ENCODE measurements at regions not wholly inside any gene's neighbourhood (a gene's known extent, or its start where the extent isn't known, plus 50 kb on each side); places are given as distances from the start of the nearest gene placed in this dataset.
"Not testable (repeated sequence)": the region's sequence is repeated elsewhere in the genome, so short reads cannot be mapped to it uniquely, and the experiment has no call there.

DNA sequence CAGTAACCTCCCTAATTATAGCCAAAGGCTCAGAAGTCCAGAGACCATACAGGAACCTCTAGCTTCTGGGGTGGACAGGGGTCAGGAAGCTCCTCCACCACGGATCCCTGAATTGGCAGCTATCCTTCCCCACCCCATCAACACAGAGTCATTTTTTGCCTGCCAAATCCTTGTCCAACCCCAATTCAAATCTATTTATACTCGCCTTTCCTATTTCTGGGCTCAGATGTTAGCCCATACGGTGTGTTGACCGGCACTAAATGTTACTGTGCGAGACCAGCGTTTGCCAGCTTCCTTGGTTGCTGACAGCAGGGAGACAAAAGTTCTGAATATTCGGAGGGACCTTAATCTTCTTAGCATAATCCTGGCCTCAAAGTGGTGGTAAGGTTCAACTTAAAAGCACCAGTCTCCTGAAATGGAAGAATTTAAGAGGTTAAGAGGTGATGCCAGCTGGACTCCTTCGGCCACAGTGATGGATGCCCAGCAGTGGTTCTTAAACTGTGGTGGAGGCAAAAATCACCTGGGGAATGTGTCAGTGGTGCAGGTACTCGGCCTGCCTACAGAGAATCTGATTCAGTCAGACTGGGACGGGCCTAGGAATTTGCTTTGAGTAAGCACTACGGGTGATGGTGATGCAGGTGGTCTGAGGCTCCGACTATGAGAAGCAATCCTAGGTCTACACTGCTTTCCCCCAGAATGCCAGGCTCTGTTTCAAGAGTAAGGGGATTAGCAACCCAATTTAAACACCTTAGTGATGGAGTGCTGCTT, 204.8 kb upstream of the MEF2C start:
- no peak for DNase-seq

DNA sequence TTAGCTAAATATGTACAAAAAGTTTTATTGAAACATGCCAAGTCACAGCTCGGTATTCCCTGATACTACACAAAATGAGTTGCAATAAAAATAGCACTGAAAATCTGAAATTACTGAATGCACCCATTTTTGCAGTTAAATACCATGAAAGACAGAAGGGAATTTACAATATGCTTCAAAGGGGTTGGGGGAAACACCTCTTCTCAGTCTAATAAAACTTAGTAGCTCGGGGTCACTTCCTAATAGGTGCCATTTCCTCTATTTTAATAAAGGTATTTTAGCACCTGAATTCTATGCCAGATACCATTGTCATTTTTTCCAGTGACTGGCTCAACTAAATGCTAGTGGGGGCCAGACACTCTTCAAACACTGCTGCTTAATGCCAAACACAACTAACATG, 204.1 kb upstream of the MEF2C start:
- no peak for DNase-seq

DNA sequence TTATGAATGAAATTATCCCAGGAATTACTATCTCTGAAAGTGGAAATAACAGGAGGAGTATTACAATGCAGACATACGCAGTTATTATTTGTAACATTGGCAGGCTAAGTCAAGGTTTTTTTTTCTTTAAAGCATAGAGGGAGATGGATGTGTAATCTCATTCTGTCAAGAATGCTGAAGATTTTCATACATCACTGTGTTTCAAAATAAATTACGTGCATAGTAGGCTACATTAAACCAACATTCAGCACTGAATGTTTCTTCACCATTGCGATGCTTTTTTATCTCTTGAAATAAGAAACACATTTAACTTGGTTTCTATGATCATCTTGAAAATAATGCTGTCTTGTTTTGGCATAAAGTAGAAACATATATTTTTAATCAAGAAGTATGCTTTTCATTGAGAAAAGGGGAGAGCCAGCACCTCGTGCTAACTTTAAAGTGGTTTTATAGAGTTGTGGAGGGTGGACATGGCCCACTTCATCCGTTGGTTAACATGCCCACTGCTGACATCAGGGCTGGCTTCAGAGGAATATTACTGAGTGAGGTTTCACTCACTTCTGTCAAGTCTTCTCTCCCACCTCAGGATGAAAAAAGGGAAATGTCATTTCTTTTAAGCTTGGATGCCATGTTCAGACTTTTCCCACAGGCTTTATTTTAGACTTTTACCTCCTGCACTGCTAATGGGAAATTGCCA, 203.6 kb upstream of the MEF2C start:
- DNase-seq = no peak

DNA sequence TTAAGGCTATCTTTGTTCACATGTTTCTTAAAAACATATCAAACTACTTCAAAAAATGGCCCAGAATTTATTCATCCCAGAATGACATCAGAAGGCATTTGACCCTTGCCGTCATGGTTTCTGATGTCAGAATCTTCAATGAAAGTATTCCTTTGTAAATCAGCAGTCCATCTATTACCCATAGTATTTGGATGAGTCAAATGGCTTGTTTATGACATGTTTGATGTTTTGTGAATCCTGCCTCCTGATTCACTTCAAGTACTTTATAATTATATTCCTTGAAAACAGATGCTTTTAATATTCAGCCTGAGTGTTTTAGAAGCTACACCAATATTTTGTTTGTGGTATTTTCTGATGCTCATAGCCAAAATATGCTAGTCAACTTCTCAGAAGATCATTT, 200.8 kb upstream of the MEF2C start:
- no peak for DNase-seq

DNA sequence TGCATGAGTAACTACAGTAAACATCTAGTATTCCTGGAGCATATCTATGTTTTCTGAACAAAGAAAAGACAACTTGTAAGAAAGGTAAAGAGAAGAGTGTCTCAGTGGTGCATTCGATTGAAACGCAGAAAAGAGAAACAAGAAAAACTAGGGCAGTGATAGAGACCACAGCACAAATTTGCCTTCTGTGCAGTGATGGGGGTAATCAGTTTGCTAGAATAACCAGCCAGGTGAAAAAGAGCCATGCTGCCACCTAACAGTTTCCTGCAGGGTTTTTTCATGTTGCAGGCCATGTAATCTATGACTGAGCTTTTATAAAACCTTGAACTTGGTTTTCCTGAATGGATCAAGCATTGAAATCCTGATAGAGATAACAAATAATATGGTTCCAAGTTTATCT, 198.4 kb upstream of the MEF2C start:
- DNase-seq = no peak

DNA sequence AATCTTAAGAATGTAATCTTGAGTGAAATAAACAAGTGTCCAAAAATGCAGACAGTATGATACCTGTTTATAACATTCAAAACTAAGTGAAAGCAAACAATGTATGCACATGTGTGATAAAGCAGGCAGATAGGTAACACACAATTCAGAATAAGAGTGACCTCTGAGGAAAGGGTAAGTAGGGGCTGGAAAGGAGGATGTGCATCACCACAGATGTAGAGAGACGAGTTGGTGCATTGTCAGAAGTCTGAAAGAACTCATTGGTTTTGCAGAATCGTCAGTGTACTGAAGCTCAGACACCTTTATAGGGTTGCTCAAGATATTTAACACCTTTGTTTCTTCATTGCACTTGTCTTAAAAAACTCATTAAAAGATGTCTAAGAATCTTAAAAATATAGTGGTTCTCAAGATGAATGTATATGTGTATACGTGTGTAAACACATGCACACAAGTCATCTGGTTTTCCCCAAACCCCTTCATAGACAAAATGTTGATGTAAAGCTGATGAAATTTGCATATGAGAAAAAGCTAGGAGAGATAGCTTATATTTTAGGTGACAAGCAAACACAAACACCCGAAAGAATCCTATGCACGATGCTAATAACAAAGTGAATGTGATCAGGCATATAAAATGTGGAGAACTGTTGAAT, 197.6 kb upstream of the MEF2C start:
- no peak for DNase-seq

DNA sequence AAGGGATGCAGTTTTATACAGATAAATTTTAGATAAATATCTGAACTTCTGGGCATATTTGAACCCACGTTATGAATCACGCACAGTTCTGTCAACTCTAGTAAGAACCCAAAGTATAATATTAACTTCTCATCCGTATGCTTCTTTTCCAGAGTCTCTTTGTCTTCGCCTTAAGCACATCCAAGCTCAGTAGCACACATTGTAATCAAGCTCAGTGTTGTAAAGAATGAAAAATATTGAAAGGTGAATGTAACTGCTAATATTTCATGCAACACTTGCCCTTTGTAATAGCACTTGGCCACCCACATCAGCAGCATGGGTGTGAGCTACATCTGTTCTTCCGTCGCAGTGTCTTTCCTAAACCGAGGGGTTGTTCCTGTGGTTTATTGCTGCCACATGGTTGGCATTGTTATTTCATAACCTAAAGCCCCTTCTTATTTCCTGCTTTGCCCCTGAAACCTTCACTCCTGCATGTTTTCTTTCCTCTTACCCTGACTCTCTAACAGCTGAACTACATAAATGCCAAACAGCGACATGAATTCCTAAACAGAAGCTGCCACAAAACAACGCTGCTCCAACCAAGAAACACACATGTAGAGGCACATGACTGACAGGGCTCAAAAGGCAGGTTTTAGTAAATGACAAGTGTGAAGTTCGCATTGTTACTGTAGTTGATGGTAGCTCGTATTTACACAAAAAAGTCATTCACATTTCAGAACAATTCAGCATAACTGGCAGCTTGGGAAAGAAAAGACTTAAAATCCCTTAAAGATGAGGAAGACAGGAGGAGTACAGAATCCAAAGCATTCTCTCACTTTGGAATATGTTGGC, 190.1 kb upstream of the MEF2C start:
- no peak for DNase-seq

DNA sequence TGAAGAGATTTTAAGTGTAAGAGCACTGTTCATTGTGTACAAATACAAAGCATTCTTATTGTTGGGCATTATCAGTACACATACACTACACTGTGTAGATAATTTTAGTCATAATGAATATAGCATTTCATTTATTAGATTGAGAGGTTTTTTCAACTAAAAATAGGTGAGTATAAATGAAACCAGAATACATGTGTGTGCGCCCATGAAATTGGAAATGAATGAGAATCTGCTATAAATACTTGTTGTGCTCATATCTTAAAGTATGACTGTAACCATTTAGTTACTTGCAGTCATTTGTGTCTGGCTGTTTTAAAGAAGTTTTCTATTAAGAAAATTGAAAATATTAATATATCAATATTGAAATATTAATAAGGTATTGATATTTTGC, 189.0 kb upstream of the MEF2C start:
- no peak for DNase-seq

DNA sequence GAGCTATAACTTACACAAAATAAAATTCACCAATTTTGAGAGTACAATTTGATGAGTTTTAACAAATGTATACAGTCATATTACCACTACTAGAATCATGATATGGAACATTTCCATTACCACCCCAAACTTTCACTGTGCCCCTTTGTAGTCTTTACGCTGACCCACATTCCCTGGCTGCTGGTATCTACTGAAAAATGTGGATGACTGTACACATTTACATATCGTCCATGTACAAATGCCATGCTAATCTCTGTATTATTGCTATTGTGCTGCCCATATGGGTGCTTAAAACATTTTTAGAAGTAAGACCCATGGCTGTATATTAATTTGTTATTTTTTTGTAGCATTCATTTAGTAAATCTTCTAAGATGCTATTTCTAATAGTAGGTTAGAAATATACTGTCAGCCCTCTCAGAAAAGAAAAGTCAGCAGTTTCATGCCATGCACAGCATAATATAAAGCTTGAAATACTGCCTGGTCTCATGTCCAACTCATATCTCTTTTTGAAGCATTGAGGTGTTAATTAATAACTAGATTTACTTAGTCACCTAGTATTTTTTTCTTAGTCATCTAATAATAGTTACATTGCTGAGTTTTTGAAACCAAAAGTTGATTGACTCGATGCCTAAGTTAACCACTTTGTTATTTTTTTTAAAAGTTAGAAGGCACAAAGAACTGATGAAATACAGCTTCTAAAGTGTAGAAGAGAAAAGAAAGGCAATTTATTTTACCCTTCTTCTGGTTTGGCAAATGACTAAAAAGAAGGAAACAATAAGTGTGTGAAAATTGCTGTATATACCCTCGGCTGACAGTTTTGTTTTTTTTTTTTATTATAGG, 188.3 kb upstream of the MEF2C start:
- DNase-seq = no peak

DNA sequence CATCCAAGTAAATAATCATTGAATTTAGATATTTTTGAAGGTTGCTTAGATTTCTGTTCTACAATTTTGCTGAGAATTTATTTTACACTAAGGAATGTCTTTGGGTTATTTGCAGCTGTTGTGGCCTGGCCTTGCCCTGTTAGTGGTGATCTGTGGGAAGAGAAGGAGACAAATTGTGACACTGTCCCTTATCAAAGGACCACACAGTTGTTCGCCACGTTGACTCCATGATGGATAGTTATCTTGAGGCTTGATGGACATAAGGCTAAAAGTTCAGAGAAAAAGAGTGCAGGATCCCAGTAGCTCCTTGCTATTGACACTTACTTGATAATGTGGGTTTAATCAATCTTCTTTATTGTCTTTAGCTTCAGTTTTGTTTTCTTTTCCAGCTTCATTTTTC, 186.6 kb upstream of the MEF2C start:
- no peak for DNase-seq

DNA sequence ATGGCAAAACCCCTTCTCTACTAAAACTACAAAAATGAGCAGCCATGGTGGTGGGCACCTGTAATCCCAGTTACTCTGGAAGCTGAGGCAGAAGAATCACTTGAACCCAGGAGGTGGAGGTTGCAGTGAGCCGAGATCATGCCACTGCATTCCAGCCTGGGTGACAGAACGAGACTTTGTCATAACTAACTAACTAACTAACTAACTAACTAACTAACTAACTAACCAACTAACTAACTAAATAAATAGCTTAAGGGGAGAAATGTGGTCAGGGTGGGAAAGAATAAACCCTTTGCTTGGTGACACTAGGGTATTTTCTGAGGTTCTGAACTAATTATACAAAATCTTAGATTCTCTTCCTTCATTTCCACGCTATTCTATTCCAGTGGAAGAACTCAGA, 184.4 kb upstream of the MEF2C start:
- no peak for DNase-seq

DNA sequence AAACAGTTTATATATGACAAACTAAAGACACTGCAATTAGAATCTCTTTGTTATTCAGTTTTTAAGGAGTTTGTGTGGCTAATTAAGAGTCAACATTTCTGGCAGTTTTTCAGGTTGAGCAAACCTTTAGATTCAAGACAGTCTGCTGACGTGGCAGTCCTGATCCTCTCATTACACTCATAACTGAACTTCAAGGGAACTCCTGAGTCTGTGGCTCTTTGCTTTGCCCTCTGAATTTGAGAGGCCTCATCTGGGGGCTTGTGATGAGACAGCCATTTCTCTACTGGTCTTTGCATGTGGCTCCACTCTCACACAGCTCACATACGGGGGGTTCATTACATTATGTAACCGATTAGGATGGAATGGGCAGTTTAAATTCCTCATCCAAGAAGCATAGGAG, 182.9 kb upstream of the MEF2C start:
- DNase-seq = no peak

DNA sequence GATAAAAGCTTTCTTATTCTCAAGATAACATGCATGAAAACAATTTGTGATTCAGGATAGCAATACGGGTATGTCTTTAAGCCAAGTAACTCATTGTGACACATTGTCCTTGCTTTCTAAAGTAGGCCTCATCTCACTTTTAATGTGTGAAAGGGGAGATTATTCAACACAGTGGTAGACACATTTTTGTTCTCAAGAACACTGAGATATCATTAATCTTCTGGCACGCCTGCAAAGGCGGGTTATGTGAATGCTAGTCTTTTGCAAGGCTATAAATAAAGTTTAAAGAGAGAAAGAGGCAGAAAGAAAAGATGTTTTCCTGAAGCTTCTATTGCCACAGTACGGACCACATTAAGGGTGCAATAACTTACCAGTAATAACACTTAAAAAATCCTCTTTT, 181.8 kb upstream of the MEF2C start:
- DNase-seq = no peak

DNA sequence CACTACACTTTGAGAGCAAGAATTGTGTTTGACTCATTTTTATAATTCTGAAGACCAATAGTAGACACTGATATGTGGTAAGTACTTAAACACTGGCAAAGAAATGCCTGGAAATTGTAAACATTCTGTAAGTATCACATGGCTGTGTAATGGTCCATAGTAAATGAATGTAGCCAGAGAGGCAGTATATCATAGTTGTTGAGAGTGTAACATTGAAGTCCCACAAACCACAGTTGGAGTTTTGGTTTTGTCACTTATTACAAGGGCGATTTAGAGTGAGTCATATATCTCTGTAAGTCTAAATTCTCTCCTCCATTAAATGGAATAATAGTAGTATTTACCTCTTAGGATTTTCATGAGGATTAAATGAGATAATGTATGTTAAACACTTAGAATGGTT, 181.1 kb upstream of the MEF2C start:
- no peak for DNase-seq

DNA sequence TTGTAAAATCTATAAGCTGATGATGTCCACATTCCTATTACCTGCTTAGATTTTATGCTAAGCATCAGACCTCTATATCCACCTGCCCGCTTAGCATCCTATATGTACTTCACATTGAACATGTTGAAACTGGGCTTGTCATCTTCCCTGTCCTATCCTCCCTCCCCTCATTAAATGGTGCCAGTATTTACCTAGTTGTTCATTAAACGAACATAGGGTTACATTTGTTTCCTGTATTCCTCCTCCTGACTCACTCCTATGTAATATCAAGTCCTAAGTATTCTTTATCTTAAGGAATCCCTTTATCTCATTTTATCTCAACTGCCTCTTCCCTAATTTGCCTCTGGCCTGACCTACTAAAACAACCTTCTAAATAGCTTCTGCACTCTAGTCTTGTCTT, 177.8 kb upstream of the MEF2C start:
- no peak for DNase-seq

DNA sequence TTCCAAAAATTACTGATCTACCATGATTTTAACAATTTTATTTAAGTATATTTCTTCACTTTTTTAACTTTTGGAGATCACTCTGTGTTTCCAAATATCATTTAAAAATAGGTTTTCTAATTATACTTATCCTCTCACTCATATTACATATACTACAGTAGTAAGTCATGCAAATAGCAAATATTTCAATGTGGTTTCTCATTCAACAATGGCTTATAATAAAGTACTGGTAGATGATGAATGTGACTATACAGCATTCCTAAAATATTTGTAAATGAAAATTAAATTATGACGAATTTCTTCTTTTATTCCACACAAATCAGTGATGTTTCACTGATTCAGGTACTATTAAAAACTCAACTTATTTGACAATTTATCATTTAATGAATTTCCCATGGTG, 176.3 kb upstream of the MEF2C start:
- no peak for DNase-seq

DNA sequence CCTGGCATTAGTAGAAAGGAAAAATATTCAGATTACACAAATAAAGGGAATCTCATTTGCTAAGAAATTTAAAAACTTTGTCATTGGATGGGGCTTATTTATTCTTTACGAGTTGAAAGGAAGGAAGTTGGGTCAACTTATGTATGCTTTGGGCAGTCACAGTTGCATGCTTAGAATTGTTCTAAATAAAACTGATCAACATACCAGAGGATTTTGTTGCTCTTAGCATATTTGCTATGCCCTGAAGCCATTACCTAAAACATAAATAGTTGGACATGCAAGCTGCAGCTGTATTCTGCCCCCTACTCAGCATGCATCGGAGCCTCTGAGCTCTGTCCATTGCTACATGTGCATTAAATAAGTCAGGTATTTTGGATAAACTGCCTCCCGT, 172.7 kb upstream of the MEF2C start:
- DNase-seq = no peak

DNA sequence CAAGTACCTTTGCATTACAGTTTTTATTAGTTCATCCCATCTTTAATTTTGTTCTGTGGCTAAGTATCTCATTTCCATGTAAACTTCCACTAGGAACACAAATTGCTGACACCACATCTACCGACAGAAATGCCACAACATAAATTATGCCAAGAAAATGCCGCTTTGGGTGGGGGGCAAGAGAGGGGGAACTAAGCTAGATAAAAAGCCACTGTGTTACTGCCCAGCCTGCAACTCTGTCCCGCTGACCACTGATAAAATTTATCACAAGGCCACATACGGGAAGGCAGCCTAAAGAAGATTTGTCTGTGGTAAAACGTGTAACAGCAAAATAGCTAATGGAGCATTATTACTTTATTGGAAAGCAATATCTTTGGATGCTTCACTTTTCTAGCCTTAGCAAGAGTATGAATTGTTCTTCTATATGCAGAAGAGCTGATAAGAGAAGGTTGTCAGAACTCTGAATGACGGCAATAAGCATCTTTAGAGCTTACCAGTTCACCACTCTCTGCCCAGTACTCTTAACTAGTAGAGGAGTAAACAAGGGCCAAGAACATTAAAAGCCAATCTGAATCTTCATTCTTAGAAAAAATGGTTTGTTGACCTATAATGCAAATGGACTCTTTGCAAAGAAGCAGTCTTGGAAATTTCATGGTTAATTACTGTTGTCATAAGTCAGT, 172.2 kb upstream of the MEF2C start:
- no peak for DNase-seq

DNA sequence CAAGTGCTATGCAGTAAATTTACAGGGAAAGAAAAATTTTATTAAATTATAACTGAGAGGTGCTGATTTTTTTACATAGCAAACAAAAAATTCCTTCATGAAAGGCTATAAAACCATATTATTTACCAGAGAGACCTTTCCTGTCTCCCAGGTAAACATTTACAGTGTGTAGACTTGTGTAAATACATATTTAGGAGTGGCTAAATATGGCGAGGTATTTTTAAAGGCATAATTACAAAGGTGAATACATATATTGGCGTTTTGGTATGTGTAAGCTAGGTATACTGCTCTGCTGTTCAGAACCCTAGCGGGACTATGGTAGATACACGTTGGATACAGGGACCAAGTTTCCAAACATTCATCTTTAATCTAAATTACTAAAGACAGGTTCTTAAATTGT, 170.6 kb upstream of the MEF2C start:
- no peak for DNase-seq

DNA sequence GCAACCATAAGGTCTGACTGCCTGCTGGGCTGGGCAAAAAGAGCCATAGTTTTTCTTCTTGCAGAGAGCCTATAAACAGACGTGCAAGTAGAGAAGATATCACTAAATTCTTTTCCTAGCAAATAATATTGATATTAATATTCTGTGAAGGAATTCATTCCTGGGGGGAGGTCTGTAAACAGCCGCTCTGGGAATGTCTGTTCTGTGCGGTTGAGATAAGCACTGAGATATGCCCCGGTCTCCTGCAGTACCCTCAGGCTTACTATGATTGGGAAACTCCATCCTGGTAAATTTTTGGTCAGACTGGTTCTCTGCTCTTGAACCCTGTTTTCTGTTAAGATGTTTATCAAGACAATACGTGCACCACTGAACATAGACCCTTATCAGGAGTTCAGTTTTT, 167.1 kb upstream of the MEF2C start:
- DNase-seq = not testable (repeated sequence)

DNA sequence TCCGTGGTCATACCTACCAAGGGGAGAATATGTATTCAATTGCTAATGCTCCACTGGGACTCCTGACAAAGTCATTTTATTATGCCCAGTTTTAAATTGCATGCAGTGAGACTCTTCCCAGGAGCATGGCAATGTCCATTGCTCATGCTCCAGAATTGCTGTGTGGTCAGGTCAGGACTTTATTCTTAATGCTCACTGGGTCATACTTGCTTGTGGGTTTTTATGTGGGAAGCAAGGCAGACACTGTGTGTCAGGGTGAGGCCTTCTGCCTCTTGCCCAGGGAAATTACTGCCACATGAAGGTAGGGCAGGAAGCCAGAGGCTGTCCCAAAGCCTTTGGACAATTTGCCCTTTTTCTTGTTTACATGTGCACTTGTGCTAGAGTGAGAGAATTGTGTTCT, 164.6 kb upstream of the MEF2C start:
- no peak for DNase-seq

DNA sequence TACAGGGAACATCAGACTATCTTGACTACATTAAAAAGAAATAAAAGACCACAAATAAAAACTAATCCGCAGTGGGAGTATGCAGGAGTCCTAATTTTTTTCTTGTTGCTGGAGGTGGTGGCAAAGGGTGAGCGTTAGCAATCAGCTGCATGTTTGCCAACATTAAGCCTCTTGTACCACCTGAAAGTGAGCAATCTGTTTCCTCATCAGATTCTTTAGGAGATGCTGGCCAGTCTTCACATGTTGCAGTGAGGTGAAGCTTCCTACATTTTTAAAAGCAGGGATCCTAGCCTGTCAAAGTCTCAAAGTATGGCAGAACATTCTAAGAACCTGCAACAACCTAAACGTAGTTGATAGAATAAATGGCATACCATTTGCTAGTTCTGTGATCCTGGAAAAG, 162.2 kb upstream of the MEF2C start:
- DNase-seq = no peak

Data from CD4-positive, alpha-beta T cell treated with Interleukin-12 subunit alpha and Interleukin-12 subunit beta, for 1 hour (primary cell).